H1 (cell line): ENCODE measurements at regions not wholly inside any gene's neighbourhood (a gene's known extent, or its start where the extent isn't known, plus 50 kb on each side); places are given as distances from the start of the nearest gene placed in this dataset.

Experiments used
- CTCF ChIA-PET: fragments of 300-600 bp; sonication (Branson Sonifier 250); formaldehyde crosslinking; loops from one replicate; lab custom pipeline; 2021; ENCODE audit not compliant: partially characterized antibody; lab: Charles Lee
- POLR2A ChIA-PET: fragments of 300-600 bp; sonication (Branson Sonifier 250); formaldehyde crosslinking; loops from one replicate; lab custom pipeline; 2021; ENCODE audit warnings: inconsistent platforms; ENCODE audit not compliant: partially characterized antibody; lab: Charles Lee
- DNase-seq, 2 experiments: peaks; one replicate each; pipeline versions ENCODE4 v3.0.0 to v3.0.0-alpha.2; 2010 to 2022; ENCODE audit warnings: low spot score in 2 of 2, low read depth in 1 of 2, mixed read lengths in 1 of 2
- FAIRE-seq: peaks from 2 replicates; lab custom pipeline; 2011; peaks lifted over from hg19 to GRCh38; lab: Jason Lieb, UNC
- H2AFZ ChIP-seq: 2 replicates; pipeline ENCODE4 v1.8.1; 2012; ENCODE audit warnings: low read length, inconsistent platforms
- H2AK5ac ChIP-seq: 2 replicates; pipeline ENCODE4 v1.6.1; 2013; ENCODE audit warnings: low read depth, low read length
- H2BK120ac ChIP-seq: replicated peaks from 2 replicates; pipeline ENCODE3; 2013; ENCODE audit warnings: low read depth, low read length, inconsistent platforms
- H2BK12ac ChIP-seq: 2 replicates; pipeline ENCODE4 v1.6.1; 2013; ENCODE audit warnings: low read depth, low read length
- H2BK15ac ChIP-seq: 2 replicates; pipeline ENCODE4 v1.6.1; 2013; ENCODE audit warnings: low read length
- H2BK20ac ChIP-seq: 2 replicates; pipeline ENCODE4 v1.6.1; 2013; ENCODE audit warnings: low read length
- H2BK5ac ChIP-seq: 2 replicates; pipeline ENCODE4 v1.6.1; 2013; ENCODE audit warnings: low read depth, low read length
- H3K14ac ChIP-seq: 2 replicates; pipeline ENCODE4 v1.6.1; 2013; ENCODE audit warnings: inconsistent platforms; ENCODE audit not compliant: insufficient read length
- H3K18ac ChIP-seq: 2 replicates; pipeline ENCODE4 v1.6.1; 2013; ENCODE audit warnings: low read length; ENCODE audit errors: extremely low read depth
- H3K23ac ChIP-seq: 2 replicates; pipeline ENCODE4 v1.6.1; 2013; ENCODE audit warnings: inconsistent platforms; ENCODE audit not compliant: insufficient read length
- H3K23me2 ChIP-seq: 2 replicates; pipeline ENCODE4 v1.6.1; 2013; ENCODE audit warnings: low read depth, low read length
- H3K27ac ChIP-seq: 2 replicates; pipeline ENCODE4 v1.6.1; 2011; ENCODE audit warnings: low read depth, low read length, inconsistent platforms
- H3K27me3 ChIP-seq, 4 experiments: replicated peaks in 1 of 4; 1 replicate in 1 of 4; 2 replicates in 3 of 4; pipeline versions ENCODE4 v1.6.1 to v1.8.1; 2011 to 2013; ENCODE audit warnings: low read length in 3 of 4, mild to moderate bottlenecking in 3 of 4, inconsistent platforms in 2 of 4, mixed read lengths in 2 of 4, moderate library complexity in 1 of 4; ENCODE audit not compliant: control insufficient read depth in 3 of 4, insufficient read depth in 3 of 4; ENCODE audit errors: extremely low read depth in 1 of 4
- H3K36me3 ChIP-seq, 4 experiments: 2 replicates each; pipeline versions ENCODE4 v1.6.1 to v1.8.1; 2011 to 2013; ENCODE audit warnings: mild to moderate bottlenecking in 4 of 4, low read length in 3 of 4, moderate library complexity in 2 of 4, control low read depth in 1 of 4, inconsistent platforms in 1 of 4; ENCODE audit not compliant: insufficient read depth in 4 of 4, control insufficient read depth in 2 of 4
- H3K4ac ChIP-seq: replicated peaks from 2 replicates; pipeline ENCODE3; 2013; ENCODE audit warnings: low read length, low read depth, mixed read lengths, inconsistent platforms; ENCODE audit not compliant: insufficient read length
- H3K4me1 ChIP-seq, 4 experiments: replicated peaks in 1 of 4; 1 replicate in 1 of 4; 2 replicates in 3 of 4; pipeline versions ENCODE4 v1.6.1 to v1.8.1; 2011 to 2013; ENCODE audit warnings: low read length in 3 of 4, inconsistent platforms in 2 of 4, mixed read lengths in 1 of 4; ENCODE audit not compliant: insufficient read depth in 4 of 4, control insufficient read depth in 3 of 4
- H3K4me2 ChIP-seq, 2 experiments: 2 replicates each; pipeline versions ENCODE4 v1.6.1 to v1.8.1; 2011 to 2013; ENCODE audit warnings: low read depth in 2 of 2, low read length in 2 of 2, control low read depth in 1 of 2, inconsistent platforms in 1 of 2, mild to moderate bottlenecking in 1 of 2; ENCODE audit not compliant: insufficient read depth in 1 of 2
- H3K4me3 ChIP-seq, 4 experiments: fragments of 200-600, 300-600 bp in 1 of 4; sonication (generic), shearing (Covaris generic), sonication (Bioruptor Twin) in 1 of 4; 2 replicates each; pipeline versions ENCODE4 v1.5.1 to v1.8.1; 2011 to 2016; ENCODE audit warnings: low read length in 4 of 4, low read depth in 3 of 4, control low read depth in 2 of 4, inconsistent platforms in 2 of 4, mild to moderate bottlenecking in 2 of 4, mixed read lengths in 1 of 4, moderate library complexity in 1 of 4; ENCODE audit not compliant: insufficient read depth in 2 of 4; ENCODE audit errors: extremely low read depth in 1 of 4
- H3K56ac ChIP-seq: replicated peaks from 2 replicates; pipeline ENCODE3; 2013; ENCODE audit warnings: low read depth, mild to moderate bottlenecking, mixed read lengths, low read length, inconsistent platforms; ENCODE audit not compliant: insufficient read length
- H3K79me1 ChIP-seq: 2 replicates; pipeline ENCODE4 v1.6.1; 2013; ENCODE audit warnings: low read depth, low read length, control low read depth
- H3K79me2 ChIP-seq, 2 experiments: 2 replicates each; pipeline versions ENCODE4 v1.6.1 to v1.8.1; 2012 to 2013; ENCODE audit warnings: low read length in 2 of 2, mild to moderate bottlenecking in 2 of 2, inconsistent platforms in 1 of 2; ENCODE audit not compliant: insufficient read depth in 2 of 2, control insufficient read depth in 1 of 2
- H3K9ac ChIP-seq, 4 experiments: replicated peaks in 1 of 4; 1 replicate in 1 of 4; 2 replicates in 3 of 4; pipeline versions ENCODE4 v1.6.1 to v1.8.1; 2011 to 2013; ENCODE audit warnings: low read depth in 3 of 4, low read length in 3 of 4, control low read depth in 2 of 4, mild to moderate bottlenecking in 2 of 4, moderate library complexity in 2 of 4, inconsistent platforms in 1 of 4; ENCODE audit errors: extremely low read depth in 1 of 4
- H3K9me3 ChIP-seq, 2 experiments: 2 replicates each; pipeline versions ENCODE4 v1.6.1 to v1.8.1; 2012 to 2013; ENCODE audit warnings: mild to moderate bottlenecking in 2 of 2, moderate library complexity in 2 of 2, control low read depth in 1 of 2, inconsistent platforms in 1 of 2, low read depth in 1 of 2, low read length in 1 of 2, mixed read lengths in 1 of 2; ENCODE audit not compliant: insufficient read depth in 2 of 2
- H4K20me1 ChIP-seq, 2 experiments: replicated peaks in 1 of 2; 2 replicates each; pipeline versions ENCODE3 to v1.8.1; 2011 to 2013; ENCODE audit warnings: inconsistent platforms in 2 of 2, low read length in 2 of 2, mild to moderate bottlenecking in 1 of 2; ENCODE audit not compliant: insufficient read depth in 2 of 2, control insufficient read depth in 1 of 2
- H4K5ac ChIP-seq: 2 replicates; pipeline ENCODE4 v1.6.1; 2013; ENCODE audit warnings: low read length, low read depth, mixed read lengths, inconsistent platforms; ENCODE audit not compliant: insufficient read length
- H4K8ac ChIP-seq: 2 replicates; pipeline ENCODE4 v1.8.0; 2013; ENCODE audit warnings: mild to moderate bottlenecking, moderate library complexity, low read length, inconsistent platforms; ENCODE audit not compliant: insufficient read depth; ENCODE audit errors: extremely low read depth
- H4K91ac ChIP-seq: replicated peaks from 2 replicates; pipeline ENCODE3; 2013; ENCODE audit warnings: low read length, mixed read lengths, inconsistent platforms; ENCODE audit not compliant: insufficient read length
- BRCA1 ChIP-seq: IDR thresholded peaks from 2 replicates; pipeline ENCODE4 v1.6.1; 2012; ENCODE audit warnings: low read depth, low read length, improper control_type of control experiment
- CBX5 ChIP-seq: fragments of 300-800, 300-1000 bp; sonication (generic); IDR thresholded peaks from 2 replicates; pipeline ENCODE4 v1.7.1; 2016; ENCODE audit warnings: antibody characterized with exemption, low read length, low read depth
- JUND ChIP-seq: IDR thresholded peaks from 2 replicates; pipeline ENCODE4 v1.6.1; 2011; ENCODE audit warnings: mild to moderate bottlenecking, improper control_type of control experiment, low read length
- MAFK ChIP-seq: IDR thresholded peaks from 2 replicates; pipeline ENCODE4 v1.6.1; 2012; ENCODE audit warnings: low read depth, mild to moderate bottlenecking, improper control_type of control experiment, low read length
- NANOG ChIP-seq: IDR thresholded peaks from 2 replicates; pipeline ENCODE4 v1.6.1; 2011; ENCODE audit warnings: low read length, low read depth, mild to moderate bottlenecking, inconsistent platforms; ENCODE audit not compliant: insufficient read depth, poor library complexity, severe bottlenecking
- PHF8 ChIP-seq: fragments of 200-600 bp; sonication (generic); conservative IDR thresholded peaks from 2 replicates; pipeline ENCODE4 v1.7.1; 2012; ENCODE audit warnings: low read depth, mild to moderate bottlenecking, inconsistent platforms, low read length, moderate library complexity
- RAD21 ChIP-seq, 2 experiments: IDR thresholded peaks in 1 of 2; conservative IDR thresholded peaks in 1 of 2; 2 replicates each; pipeline ENCODE4 v1.6.1; 2011; ENCODE audit warnings: low read depth in 2 of 2, low read length in 2 of 2, improper control_type of control experiment in 1 of 2, inconsistent platforms in 1 of 2, mild to moderate bottlenecking in 1 of 2, moderate library complexity in 1 of 2
- SP1 ChIP-seq: IDR thresholded peaks from 2 replicates; pipeline ENCODE4 v1.6.1; 2011; ENCODE audit warnings: low read depth, low read length
- SUZ12 ChIP-seq: fragments of 200-600 bp; sonication (generic); IDR thresholded peaks from 2 replicates; pipeline ENCODE4 v1.6.1; 2012; ENCODE audit warnings: mild to moderate bottlenecking, inconsistent platforms, low read length, moderate library complexity, mixed read lengths
- TAF1 ChIP-seq: IDR thresholded peaks from 2 replicates; pipeline ENCODE4 v1.6.1; 2011; ENCODE audit warnings: mild to moderate bottlenecking, low read depth, low read length
- USF2 ChIP-seq: IDR thresholded peaks from 2 replicates; pipeline ENCODE4 v1.6.1; 2011; ENCODE audit warnings: low read length, improper control_type of control experiment
- TF ChIP-seq, protein P1 (sequence below), 3 experiments: IDR thresholded peaks; 1 replicate in 2 of 3; 2 replicates in 1 of 3; pipeline versions ENCODE4 v1.5.1 to v1.6.1; 2011; ENCODE audit warnings: low read length in 3 of 3, mild to moderate bottlenecking in 3 of 3, inconsistent platforms in 2 of 3, low read depth in 1 of 3, moderate library complexity in 1 of 3; ENCODE audit not compliant: insufficient read depth in 1 of 3; ENCODE audit errors: control extremely low read depth in 1 of 3

DNA sequence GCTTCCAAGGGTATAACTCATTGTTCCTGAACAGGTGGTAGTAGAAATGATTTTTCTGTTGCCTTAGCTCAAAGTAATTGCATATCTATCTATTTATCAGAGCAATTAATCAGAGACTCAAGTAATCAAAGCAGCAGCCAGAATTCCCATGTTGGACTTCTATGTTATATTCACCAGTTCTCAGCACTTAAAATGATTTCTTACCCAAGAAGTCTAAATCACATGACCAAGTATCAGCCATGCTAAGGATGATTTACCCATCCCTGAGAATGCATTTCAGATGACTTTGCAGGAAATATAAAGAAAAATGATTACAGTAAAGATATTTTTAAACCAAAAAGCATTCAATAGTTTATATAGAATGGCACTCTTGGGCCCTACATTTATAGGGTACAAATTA lies 352.2 kb downstream of the NUP35 start:
- FAIRE-seq = no peak
- H3K36me3 ChIP-seq = no peaks in the 10 kb centered on the region
- H4K91ac ChIP-seq = no peak overlapping the region
- H4K8ac ChIP-seq = no peak overlapping the region
- CTCF ChIA-PET = interaction anchor here (0.6 kb wide), 1 partner anchor 234 kb away, joined by 3 read pairs; no protein-coding TSS in a partner anchor
- DNase-seq = no peak
- no peaks in the 10 kb centered on the region for H3K27me3 ChIP-seq
- H3K9ac ChIP-seq = no peak overlapping the region
- no peak overlapping the region for H2BK120ac ChIP-seq
- peaks cover 0 to 4% (median 1%) of the 10 kb centered on the region in 4 experiments; a peak in 2 of 7 replicates for H3K4me1 ChIP-seq
- H3K18ac ChIP-seq = no peak overlapping the region
- H3K79me2 ChIP-seq = no peaks in the 10 kb centered on the region
- H4K5ac ChIP-seq = no peak overlapping the region
- no peak overlapping the region for H3K14ac ChIP-seq
- no peak overlapping the region for H2BK20ac ChIP-seq
- no peak overlapping the region for H3K56ac ChIP-seq
- no peak overlapping the region for H3K27ac ChIP-seq
- no peak overlapping the region for H2AFZ ChIP-seq
- H3K23me2 ChIP-seq = no peaks in the 10 kb centered on the region
- H2BK5ac ChIP-seq = no peak overlapping the region
- H2BK12ac ChIP-seq = no peak overlapping the region
- no peaks in the 10 kb centered on the region for H4K20me1 ChIP-seq
- no peak overlapping the region for H3K4me2 ChIP-seq
- H3K79me1 ChIP-seq = no peaks in the 10 kb centered on the region
- no peak overlapping the region for H2BK15ac ChIP-seq
- peaks cover 2 to 7% of the 10 kb centered on the region in 2 experiments; a peak in 1 of 4 replicates for H3K9me3 ChIP-seq
- POLR2A ChIA-PET = no interaction called here
- no peak overlapping the region for H3K4me3 ChIP-seq
- no peak overlapping the region for H3K23ac ChIP-seq
- no peak overlapping the region for H3K4ac ChIP-seq
- no peak overlapping the region for H2AK5ac ChIP-seq
- TF ChIP-seq SP1 (no peak), CBX5 (no peak), BRCA1 (no peak), MAFK (no peak), USF2 (no peak), JUND (no peak), SUZ12 (no peak), RAD21 (IDR thresholded peaks at IDR 0.05 in 1 of 2, conservative IDR thresholded peaks at IDR 0.05 in 1 of 2; ENCODE audit: low read depth in 2 of 2, low read length in 2 of 2) (no peak), TAF1 (no peak), PHF8 (no peak), NANOG (no peak)
- TF ChIP-seq, protein P1, sequence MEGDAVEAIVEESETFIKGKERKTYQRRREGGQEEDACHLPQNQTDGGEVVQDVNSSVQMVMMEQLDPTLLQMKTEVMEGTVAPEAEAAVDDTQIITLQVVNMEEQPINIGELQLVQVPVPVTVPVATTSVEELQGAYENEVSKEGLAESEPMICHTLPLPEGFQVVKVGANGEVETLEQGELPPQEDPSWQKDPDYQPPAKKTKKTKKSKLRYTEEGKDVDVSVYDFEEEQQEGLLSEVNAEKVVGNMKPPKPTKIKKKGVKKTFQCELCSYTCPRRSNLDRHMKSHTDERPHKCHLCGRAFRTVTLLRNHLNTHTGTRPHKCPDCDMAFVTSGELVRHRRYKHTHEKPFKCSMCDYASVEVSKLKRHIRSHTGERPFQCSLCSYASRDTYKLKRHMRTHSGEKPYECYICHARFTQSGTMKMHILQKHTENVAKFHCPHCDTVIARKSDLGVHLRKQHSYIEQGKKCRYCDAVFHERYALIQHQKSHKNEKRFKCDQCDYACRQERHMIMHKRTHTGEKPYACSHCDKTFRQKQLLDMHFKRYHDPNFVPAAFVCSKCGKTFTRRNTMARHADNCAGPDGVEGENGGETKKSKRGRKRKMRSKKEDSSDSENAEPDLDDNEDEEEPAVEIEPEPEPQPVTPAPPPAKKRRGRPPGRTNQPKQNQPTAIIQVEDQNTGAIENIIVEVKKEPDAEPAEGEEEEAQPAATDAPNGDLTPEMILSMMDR (IDR thresholded peaks at IDR 0.05; ENCODE audit: control extremely low read depth in 1 of 3, insufficient read depth in 1 of 3, low read depth in 1 of 3, low read length in 3 of 3) = no peak
